ENCODE measurements at regions not wholly inside any gene's neighbourhood (a gene's known extent, or its start where the extent isn't known, plus 50 kb on each side); places are given as distances from the start of the nearest gene placed in this dataset.

DNA sequence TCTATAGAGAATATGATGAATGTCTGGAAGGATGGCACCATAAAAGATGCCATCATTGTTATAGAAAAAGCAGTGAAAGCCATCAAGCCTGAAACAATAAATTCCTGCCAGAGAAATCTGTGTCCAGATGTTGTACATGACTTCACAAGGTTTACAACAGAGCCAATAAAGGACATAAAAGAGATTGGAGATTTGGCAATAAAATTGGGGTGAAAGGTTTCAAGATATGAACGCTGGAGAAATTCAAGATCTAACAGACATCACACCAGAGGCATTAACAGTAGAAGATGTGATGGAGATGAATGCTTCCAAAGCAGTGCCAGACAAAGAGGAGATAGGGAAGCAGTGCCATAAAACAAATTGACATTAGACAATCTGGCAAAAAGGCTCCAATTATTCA is 518.8 kb upstream of the ACVR2A start:
- TF ChIP-seq POLR2A (IDR thresholded peaks at IDR 0.05), result no peak
- TF ChIP-seq, protein P1, sequence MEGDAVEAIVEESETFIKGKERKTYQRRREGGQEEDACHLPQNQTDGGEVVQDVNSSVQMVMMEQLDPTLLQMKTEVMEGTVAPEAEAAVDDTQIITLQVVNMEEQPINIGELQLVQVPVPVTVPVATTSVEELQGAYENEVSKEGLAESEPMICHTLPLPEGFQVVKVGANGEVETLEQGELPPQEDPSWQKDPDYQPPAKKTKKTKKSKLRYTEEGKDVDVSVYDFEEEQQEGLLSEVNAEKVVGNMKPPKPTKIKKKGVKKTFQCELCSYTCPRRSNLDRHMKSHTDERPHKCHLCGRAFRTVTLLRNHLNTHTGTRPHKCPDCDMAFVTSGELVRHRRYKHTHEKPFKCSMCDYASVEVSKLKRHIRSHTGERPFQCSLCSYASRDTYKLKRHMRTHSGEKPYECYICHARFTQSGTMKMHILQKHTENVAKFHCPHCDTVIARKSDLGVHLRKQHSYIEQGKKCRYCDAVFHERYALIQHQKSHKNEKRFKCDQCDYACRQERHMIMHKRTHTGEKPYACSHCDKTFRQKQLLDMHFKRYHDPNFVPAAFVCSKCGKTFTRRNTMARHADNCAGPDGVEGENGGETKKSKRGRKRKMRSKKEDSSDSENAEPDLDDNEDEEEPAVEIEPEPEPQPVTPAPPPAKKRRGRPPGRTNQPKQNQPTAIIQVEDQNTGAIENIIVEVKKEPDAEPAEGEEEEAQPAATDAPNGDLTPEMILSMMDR (IDR thresholded peaks at IDR 0.05), result no peak

Data from Peyer's patch (tissue), 4 donors.